Astrocyte (in vitro differentiated cells and primary cell): ENCODE measurements at regions not wholly inside any gene's neighbourhood (a gene's known extent, or its start where the extent isn't known, plus 50 kb on each side); places are given as distances from the start of the nearest gene placed in this dataset.
A peak's percentile ranks its signal among the peaks of the same experiment; 100 is the strongest.

Source experiments
- DNase-seq: peaks from one replicate; pipeline ENCODE4 v3.0.0-alpha.2; 2010; ENCODE audit warnings: low read depth
- FAIRE-seq: peaks from 2 replicates; lab custom pipeline; 2011; peaks lifted over from hg19 to GRCh38; lab: Jason Lieb, UNC
- H2AFZ ChIP-seq: 2 replicates; pipeline ENCODE4 v1.6.0; 2012; ENCODE audit warnings: low read depth, low read length, inconsistent platforms
- H3K27ac ChIP-seq: 2 replicates; pipeline ENCODE4 v1.5.1; 2011; ENCODE audit warnings: low read depth, low read length, inconsistent platforms
- H3K27me3 ChIP-seq: 2 replicates; pipeline ENCODE4 v1.6.0; 2011; ENCODE audit warnings: low read length, inconsistent platforms; ENCODE audit not compliant: insufficient read depth
- H3K36me3 ChIP-seq: 2 replicates; pipeline ENCODE4 v1.5.1; 2011; ENCODE audit warnings: low read length, inconsistent platforms; ENCODE audit not compliant: insufficient read depth
- H3K4me1 ChIP-seq: 2 replicates; pipeline ENCODE4 v1.5.1; 2011; ENCODE audit warnings: low read length, inconsistent platforms; ENCODE audit not compliant: insufficient read depth
- H3K4me2 ChIP-seq: 2 replicates; pipeline ENCODE4 v1.6.0; 2012; ENCODE audit warnings: low read length, inconsistent platforms
- H3K4me3 ChIP-seq: 2 replicates; pipeline ENCODE4 v1.5.1; 2011; ENCODE audit warnings: low read depth, mild to moderate bottlenecking, low read length, inconsistent platforms; ENCODE audit not compliant: insufficient read depth
- H3K79me2 ChIP-seq: 2 replicates; pipeline ENCODE4 v1.6.0; 2012; ENCODE audit warnings: mild to moderate bottlenecking, low read length, inconsistent platforms; ENCODE audit not compliant: insufficient read depth
- H3K9ac ChIP-seq: 2 replicates; pipeline ENCODE4 v1.6.0; 2012; ENCODE audit warnings: mild to moderate bottlenecking, low read length, inconsistent platforms
- H3K9me3 ChIP-seq: 2 replicates; pipeline ENCODE4 v1.5.1; 2012; ENCODE audit warnings: low read depth, mild to moderate bottlenecking, low read length, inconsistent platforms; ENCODE audit not compliant: insufficient read depth
- H4K20me1 ChIP-seq: 2 replicates; pipeline ENCODE4 v1.6.0; 2012; ENCODE audit warnings: low read length, inconsistent platforms; ENCODE audit not compliant: insufficient read depth
- H3K27ac Mint-ChIP-seq: one replicate; pipeline ENCODE4 v1.8.0; 2021; ENCODE audit warnings: mild to moderate bottlenecking, mixed read lengths; ENCODE audit not compliant: unreplicated experiment
- H3K27me3 Mint-ChIP-seq: one replicate; pipeline ENCODE4 v1.8.0; 2021; ENCODE audit warnings: low read depth, mixed read lengths; ENCODE audit not compliant: unreplicated experiment
- H3K36me3 Mint-ChIP-seq: one replicate; pipeline ENCODE4 v1.8.0; 2021; ENCODE audit warnings: low read depth, mixed read lengths; ENCODE audit not compliant: unreplicated experiment
- H3K4me1 Mint-ChIP-seq: one replicate; pipeline ENCODE4 v1.8.0; 2021; ENCODE audit warnings: low read depth, mixed read lengths; ENCODE audit not compliant: unreplicated experiment
- H3K4me3 Mint-ChIP-seq: one replicate; pipeline ENCODE4 v1.8.0; 2021; ENCODE audit warnings: mild to moderate bottlenecking, moderate library complexity, mixed read lengths; ENCODE audit not compliant: unreplicated experiment
- H3K9me3 Mint-ChIP-seq: one replicate; pipeline ENCODE4 v1.8.0; 2021; ENCODE audit warnings: mild to moderate bottlenecking, mixed read lengths; ENCODE audit not compliant: unreplicated experiment
- CTCF ChIP-seq: IDR thresholded peaks from 2 replicates; pipeline ENCODE4 v1.5.1; 2011; ENCODE audit warnings: low read depth, mild to moderate bottlenecking, inconsistent platforms, low read length, moderate library complexity; ENCODE audit not compliant: insufficient read depth
- EZH2 ChIP-seq: IDR thresholded peaks from 2 replicates; pipeline ENCODE4 v1.6.1; 2012; ENCODE audit warnings: mild to moderate bottlenecking, low read length, inconsistent platforms; ENCODE audit not compliant: insufficient read depth

GRCh38 chr18:73778032-73778359, 369.6 kb downstream of the FBXO15 start:
- no peak overlapping the region for H3K4me2 ChIP-seq
- H3K9me3 Mint-ChIP-seq: no peaks in the 10 kb centered on the region
- H3K9me3 ChIP-seq: no peaks in the 10 kb centered on the region
- H3K4me3 ChIP-seq: no peak overlapping the region
- no peak for TF ChIP-seq EZH2
- TF ChIP-seq CTCF: no peak
- H3K27ac ChIP-seq: no peak overlapping the region
- H3K4me1 ChIP-seq: no peaks in the 10 kb centered on the region
- no peak overlapping the region for H3K27ac Mint-ChIP-seq
- H3K4me3 Mint-ChIP-seq: no peak overlapping the region
- FAIRE-seq (no peak), DNase-seq (no peak)
- no peaks in the 10 kb centered on the region for H3K27me3 Mint-ChIP-seq
- H3K27me3 ChIP-seq: no peaks in the 10 kb centered on the region
- H4K20me1 ChIP-seq: no peaks in the 10 kb centered on the region
- H2AFZ ChIP-seq: no peak overlapping the region
- H3K9ac ChIP-seq: no peak overlapping the region
- no peaks in the 10 kb centered on the region for H3K36me3 ChIP-seq
- H3K4me1 Mint-ChIP-seq: peaks cover 3% of the 10 kb centered on the region
- no peaks in the 10 kb centered on the region for H3K36me3 Mint-ChIP-seq
- no peaks in the 10 kb centered on the region for H3K79me2 ChIP-seq

GRCh38 chr18:73777356-73778031, 370.1 kb downstream of the FBXO15 start:
- H3K27me3 ChIP-seq: no peaks in the 10 kb centered on the region
- H3K36me3 Mint-ChIP-seq: no peaks in the 10 kb centered on the region
- no peak overlapping the region for H3K4me3 Mint-ChIP-seq
- peak; percentile 39 for FAIRE-seq
- no peak for TF ChIP-seq CTCF
- TF ChIP-seq EZH2: no peak
- H4K20me1 ChIP-seq: no peaks in the 10 kb centered on the region
- H3K4me3 ChIP-seq: no peak overlapping the region
- no peak overlapping the region for H3K27ac Mint-ChIP-seq
- no peaks in the 10 kb centered on the region for H3K9me3 ChIP-seq
- no peaks in the 10 kb centered on the region for H3K79me2 ChIP-seq
- H3K9ac ChIP-seq: no peak overlapping the region
- no peak overlapping the region for H3K4me2 ChIP-seq
- H3K36me3 ChIP-seq: no peaks in the 10 kb centered on the region
- no peaks in the 10 kb centered on the region for H3K4me1 ChIP-seq
- H3K4me1 Mint-ChIP-seq: peaks cover 3% of the 10 kb centered on the region
- H2AFZ ChIP-seq: no peak overlapping the region
- DNase-seq: no peak
- no peaks in the 10 kb centered on the region for H3K9me3 Mint-ChIP-seq
- H3K27me3 Mint-ChIP-seq: no peaks in the 10 kb centered on the region
- no peak overlapping the region for H3K27ac ChIP-seq

GRCh38 chr18:73774811-73775509, 372.7 kb downstream of the FBXO15 start:
- DNase-seq (no peak), FAIRE-seq (no peak)
- Histone ChIP-seq H3K9me3 (no peaks in the 10 kb centered on the region), H3K4me1 (no peaks in the 10 kb centered on the region), H3K4me3 (no peak overlapping the region), H3K4me2 (no peak overlapping the region), H3K36me3 (no peaks in the 10 kb centered on the region), H3K79me2 (no peaks in the 10 kb centered on the region), H3K27me3 (no peaks in the 10 kb centered on the region), H3K9ac (no peak overlapping the region), H4K20me1 (no peaks in the 10 kb centered on the region), H2AFZ (no peak overlapping the region), H3K27ac (no peak overlapping the region)
- no peak overlapping the region for H3K4me3 Mint-ChIP-seq
- H3K27ac Mint-ChIP-seq: no peak overlapping the region
- H3K4me1 Mint-ChIP-seq: peaks cover 3% of the 10 kb centered on the region
- H3K27me3 Mint-ChIP-seq: no peaks in the 10 kb centered on the region
- no peaks in the 10 kb centered on the region for H3K9me3 Mint-ChIP-seq
- TF ChIP-seq EZH2 (no peak), CTCF (no peak)
- no peaks in the 10 kb centered on the region for H3K36me3 Mint-ChIP-seq
